GM21786 (cell line): ENCODE measurements at regions not wholly inside any gene's neighbourhood (a gene's known extent, or its start where the extent isn't known, plus 50 kb on each side); places are given as distances from the start of the nearest gene placed in this dataset.

Experiments
- ATAC-seq: cut with Tn5 transposase; IDR thresholded peaks from one replicate; pipeline ENCODE4 v1.9.1; 2021; ENCODE audit not compliant: unreplicated experiment

GRCh38 chr14:97604731-97605130 is 807.5 kb downstream of the VRK1 start:
- ATAC-seq, result no peak

GRCh38 chr14:97618401-97618800 is 821.2 kb downstream of the VRK1 start:
- no peak for ATAC-seq

GRCh38 chr14:97618917-97619690 is 821.9 kb downstream of the VRK1 start:
- ATAC-seq, result no peak

DNA sequence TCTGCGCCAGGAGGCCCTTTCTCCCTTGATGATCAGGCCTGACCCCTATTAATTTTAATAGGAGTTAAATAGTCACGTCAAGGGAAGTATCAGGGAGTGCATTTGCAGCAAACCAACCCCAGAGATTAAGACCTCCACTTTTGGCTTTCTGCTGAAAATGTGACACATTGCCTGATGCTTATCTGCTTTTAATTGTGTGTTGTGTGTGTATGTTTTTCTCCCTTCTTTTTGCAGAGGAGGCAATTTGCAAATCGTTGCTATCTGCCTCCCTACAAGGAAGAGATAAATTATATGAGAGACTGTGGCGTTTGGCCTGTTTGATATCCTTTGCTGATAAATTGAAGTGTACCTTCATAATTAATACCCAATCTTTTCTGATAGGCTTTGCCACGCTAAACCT is 822.9 kb downstream of the VRK1 start:
- no peak for ATAC-seq

GRCh38 chr14:97624985-97625384 is 827.8 kb downstream of the VRK1 start:
- ATAC-seq, result no peak

DNA sequence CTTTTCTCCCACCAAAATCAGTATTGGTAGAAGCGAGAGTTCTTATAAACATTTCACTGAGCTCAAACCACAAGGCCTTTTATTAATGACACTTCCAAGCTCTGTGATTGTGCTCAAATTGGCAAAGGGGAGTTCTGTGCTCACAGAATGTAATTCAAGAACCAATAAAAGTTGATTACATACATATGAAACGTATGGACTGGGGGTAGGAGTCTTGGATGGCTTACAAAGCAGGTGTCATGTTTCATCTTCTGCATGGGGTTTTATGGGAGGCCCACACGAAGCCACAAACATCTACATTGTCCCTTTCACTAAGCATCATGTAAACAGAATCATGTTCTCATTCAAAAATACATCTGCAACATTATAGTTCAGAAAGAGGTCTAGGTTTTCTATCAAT is 828.3 kb downstream of the VRK1 start:
- ATAC-seq, result no peak

- no peak for ATAC-seq
These were observed 828.9 kb downstream of the VRK1 start for GRCh38 chr14:97626088-97626487.

DNA sequence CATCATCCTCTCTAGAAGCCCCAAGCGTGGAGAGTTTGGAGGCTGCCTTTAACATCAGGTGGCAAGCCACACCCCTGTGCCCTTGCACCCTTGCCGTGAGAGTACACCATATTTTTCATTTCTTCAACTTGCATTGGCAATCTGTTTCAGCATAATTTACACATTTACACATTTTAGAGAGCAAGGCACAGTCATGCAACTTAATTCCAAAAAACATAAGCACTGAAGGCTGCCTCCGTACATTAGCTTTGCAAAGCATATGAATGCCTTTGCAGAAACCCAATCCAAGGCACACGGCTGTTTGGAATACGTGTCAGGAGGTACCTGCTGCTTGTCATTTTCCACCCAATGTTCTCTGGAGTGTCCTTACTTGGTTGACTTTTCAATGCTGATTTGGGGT is 833.1 kb downstream of the VRK1 start:
- no peak for ATAC-seq

GRCh38 chr14:97633131-97633738 is 836.1 kb downstream of the VRK1 start:
- no peak for ATAC-seq

DNA sequence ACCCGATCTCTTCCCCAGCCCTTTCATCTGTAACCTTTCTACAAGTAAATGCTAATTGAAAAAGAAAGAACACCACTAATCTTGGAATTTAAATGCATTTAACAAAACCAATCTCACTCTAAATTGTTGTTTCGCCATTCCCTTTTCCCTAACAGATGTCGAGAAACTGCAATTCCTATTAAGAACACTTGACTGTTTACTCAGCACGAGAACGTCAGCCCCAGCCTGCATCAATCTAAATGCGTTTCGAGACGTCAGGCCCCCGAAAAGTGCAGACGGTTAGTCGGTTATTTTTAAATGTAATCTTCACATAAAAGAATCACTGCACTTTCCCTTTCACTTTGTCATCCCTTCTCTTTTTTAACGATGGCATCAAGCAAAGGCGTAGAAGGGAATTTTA is 837.6 kb downstream of the VRK1 start:
- ATAC-seq, result no peak

DNA sequence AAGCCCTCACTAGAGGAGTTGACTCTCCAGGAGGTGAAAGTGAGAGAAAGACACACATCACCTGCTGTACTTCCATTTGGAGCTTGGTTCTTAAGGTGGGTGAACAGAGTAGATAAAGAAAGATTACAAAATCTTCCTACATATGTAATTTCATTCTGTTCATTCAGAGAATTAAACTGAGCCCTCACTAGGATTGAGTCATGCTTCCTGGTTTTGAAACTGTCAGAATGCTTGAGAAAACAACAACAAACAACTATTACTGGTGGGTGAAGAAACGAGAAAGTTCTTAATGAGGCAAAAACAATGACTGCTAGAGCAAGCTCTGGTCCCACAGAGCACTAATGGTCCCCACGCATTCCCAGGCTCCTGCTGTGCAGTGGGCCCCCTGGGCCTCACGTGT is 841.7 kb downstream of the VRK1 start:
- no peak for ATAC-seq

DNA sequence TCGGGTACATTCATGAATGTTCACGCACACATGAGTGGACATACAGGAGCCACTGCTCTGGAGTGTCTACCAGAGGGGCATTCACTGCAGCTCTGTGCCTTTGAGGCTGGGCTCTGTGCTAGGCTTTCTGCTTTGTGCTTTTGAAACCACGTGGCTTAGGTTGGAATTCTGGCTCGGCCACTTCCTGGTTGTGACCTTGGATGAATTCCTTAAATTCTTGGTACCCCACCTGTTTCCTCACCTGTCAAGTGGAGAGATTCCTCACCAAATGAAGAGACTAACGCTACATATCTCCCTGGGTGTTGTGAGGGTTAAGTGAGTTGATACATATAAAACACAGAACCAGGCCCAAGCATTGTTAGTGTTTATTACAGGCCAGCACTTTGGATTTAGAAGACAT is 842.8 kb downstream of the VRK1 start:
- ATAC-seq, result no peak

GRCh38 chr14:97641827-97642226 is 844.6 kb downstream of the VRK1 start:
- ATAC-seq, result no peak

- ATAC-seq, result no peak
These were observed 845.4 kb downstream of the VRK1 start for GRCh38 chr14:97642631-97643030.

GRCh38 chr14:97644365-97644764 is 847.2 kb downstream of the VRK1 start:
- no peak for ATAC-seq

- no peak for ATAC-seq
These were observed 852.6 kb downstream of the VRK1 start for GRCh38 chr14:97649752-97650151.

DNA sequence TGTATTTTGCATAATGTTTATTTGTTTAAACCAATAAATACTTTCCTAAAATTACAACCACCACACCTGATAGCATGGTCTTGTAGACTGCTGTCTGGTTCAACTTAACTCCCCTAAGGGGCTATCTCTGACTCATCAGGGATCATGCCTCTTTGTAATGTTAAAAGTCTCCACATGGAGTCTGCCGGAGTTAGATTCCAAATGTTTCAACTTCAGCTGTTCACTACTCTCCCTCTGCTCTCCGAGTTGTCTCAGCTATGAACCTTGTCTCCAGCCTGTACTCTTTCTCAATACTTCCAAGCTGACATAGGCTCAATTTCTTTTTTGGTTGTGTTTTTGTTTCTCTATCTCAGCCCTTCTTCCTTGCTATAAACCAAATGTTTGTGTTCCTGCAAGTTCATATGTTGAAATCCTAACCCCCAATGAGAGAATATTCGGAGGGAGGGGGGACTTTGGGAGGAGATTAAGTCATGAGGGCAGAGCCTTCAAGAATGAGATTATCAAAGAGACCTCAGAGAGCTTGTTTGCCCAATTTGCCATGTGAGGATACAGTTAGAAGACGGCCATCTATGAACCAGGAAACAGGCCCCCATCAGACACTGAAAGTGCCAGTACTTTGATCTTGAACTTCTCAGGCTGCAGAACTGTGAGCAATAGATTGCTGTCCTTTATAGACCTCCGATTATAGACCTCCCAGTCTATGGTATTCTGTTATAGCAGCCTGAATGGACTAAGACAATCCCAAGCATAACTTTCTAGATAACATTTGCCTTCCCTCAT is 858.2 kb downstream of the VRK1 start:
- no peak for ATAC-seq

DNA sequence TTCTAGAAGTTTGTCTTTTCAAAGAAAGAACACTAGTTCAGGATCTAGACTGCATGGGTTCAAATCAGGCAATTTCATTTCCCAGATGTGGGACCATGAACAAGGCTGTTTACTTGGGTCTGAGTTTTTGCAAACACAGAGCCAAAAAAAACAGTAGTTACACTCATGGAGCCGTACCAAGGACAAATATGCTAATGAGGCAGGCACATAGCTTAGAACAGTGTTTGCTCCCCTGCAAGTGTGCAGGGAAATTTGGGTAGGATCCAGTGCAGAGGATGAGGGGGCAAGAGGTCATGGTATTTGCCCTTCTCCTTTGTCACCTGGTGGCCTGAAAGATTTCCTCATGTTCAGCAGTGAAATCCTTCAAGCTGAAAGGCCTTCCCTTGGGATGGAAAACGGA is 860.4 kb downstream of the VRK1 start:
- no peak for ATAC-seq

DNA sequence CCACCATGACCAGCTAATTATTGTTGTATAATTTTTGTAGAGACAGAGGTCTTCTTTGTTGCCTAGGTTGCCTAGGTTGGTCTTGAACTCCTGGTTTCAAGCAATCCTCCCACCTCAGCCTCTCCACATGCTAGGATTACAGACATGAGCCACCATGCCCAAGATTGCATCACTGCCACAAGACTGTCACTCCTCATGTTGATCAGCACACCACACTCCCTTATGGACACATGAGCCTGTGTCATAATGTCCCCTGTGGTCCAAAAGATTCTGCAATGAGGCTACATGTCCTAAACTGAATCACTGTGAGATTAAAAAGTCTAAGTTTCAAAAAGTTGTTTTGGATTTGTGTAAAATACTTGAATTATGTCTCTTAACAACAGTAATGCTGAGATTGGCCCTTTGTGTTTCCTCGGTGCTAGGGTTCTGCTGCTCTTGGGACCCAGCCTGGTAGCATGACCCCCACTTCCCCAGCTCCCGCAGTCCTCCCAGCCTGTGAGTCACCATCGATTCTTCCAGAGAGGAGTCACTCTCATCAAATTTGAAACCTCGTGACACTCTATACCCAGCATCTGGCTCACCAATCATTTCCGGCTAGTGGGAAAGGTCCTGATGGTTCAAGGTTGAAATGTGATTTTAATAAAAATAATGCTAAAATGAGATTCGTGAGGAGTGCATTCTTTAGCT is 890.9 kb downstream of the VRK1 start:
- no peak for ATAC-seq

GRCh38 chr14:97688631-97689336 is 891.6 kb downstream of the VRK1 start:
- ATAC-seq, result no peak

DNA sequence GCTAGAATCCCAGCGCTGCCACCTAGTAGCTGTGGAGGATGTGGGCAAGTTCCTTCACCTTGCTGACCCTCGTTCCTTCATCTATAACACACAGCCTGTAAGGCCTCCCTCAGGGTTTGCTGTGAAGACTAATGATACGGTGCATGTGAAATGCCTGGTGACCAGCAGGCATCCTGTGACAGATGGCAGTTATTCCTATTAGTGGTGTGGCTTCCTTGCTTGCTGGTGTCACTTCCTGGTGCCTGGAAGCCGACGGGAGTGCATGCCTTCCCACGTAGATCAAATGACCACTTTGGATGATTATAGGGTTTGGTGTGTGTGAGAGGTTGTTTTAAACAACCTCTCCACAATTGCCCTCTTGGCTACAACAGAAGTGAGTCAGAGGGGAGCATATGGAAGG is 894.9 kb downstream of the VRK1 start:
- no peak for ATAC-seq
